ENCODE measurements at regions not wholly inside any gene's neighbourhood (a gene's known extent, or its start where the extent isn't known, plus 50 kb on each side); places are given as distances from the start of the nearest gene placed in this dataset.

DNA sequence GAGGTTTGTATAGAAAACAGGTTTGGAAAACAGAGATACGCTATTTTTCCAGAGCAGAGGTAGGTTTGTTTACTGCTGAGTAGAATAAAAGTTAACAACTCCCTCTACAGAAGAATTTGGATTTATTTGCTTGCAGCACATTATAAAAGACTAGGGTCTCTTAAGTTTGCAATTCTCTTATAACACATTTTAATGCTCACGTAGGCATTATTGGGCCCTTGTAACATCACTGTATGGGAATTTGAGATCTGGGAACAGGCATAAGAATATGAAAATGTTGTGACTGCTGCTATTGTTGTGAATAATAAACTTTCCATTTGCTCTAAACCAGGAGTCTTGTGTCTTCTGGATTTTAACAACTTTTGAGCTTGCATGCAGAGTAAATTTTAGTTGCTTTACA lies 128.3 kb upstream of the CADM2 start:
- TF ChIP-seq CTCF (IDR thresholded peaks at IDR 0.05; ENCODE audit: low read depth, low read length) (no peak), EZH2phosphoT487 (IDR thresholded peaks at IDR 0.05; ENCODE audit: low read depth) (no peak)
